Kidney (tissue), 13 donors: ENCODE measurements at regions not wholly inside any gene's neighbourhood (a gene's known extent, or its start where the extent isn't known, plus 50 kb on each side); places are given as distances from the start of the nearest gene placed in this dataset.
"Not testable (repeated sequence)": the region's sequence is repeated elsewhere in the genome, so short reads cannot be mapped to it uniquely, and the experiment has no call there.

Experiments
- DNase-seq, 5 donors: peaks; one replicate each; pipeline ENCODE4 v3.0.0-alpha.2; 2013 to 2020
- FAIRE-seq: peaks from 2 replicates; lab custom pipeline; 2012; peaks lifted over from hg19 to GRCh38; lab: Jason Lieb, UNC
- H3K27ac ChIP-seq, 2 donors: one replicate each; pipeline ENCODE4 v1.7.0; 2013; ENCODE audit warnings: low read depth in 2 of 2, low read length in 2 of 2, inconsistent platforms in 1 of 2
- H3K27me3 ChIP-seq: one replicate; pipeline ENCODE4 v1.7.1; 2013; ENCODE audit warnings: low read length, inconsistent platforms; ENCODE audit not compliant: control insufficient read depth, insufficient read depth
- H3K36me3 ChIP-seq, 3 donors: one replicate each; pipeline versions ENCODE4 v1.7.0 to v1.7.1; 2013; ENCODE audit warnings: low read length in 3 of 3, control low read depth in 1 of 3, inconsistent platforms in 1 of 3; ENCODE audit not compliant: insufficient read depth in 3 of 3, control insufficient read depth in 2 of 3
- H3K4me1 ChIP-seq, 3 donors: one replicate each; pipeline versions ENCODE4 v1.7.0 to v1.7.1; 2013; ENCODE audit warnings: low read length in 3 of 3, inconsistent platforms in 1 of 3, low read depth in 1 of 3; ENCODE audit not compliant: control insufficient read depth in 2 of 3, insufficient read depth in 2 of 3
- H3K4me3 ChIP-seq, 3 donors: one replicate each; pipeline versions ENCODE4 v1.7.0 to v1.8.1; 2013; ENCODE audit warnings: low read length in 3 of 3, control low read depth in 1 of 3, inconsistent platforms in 1 of 3
- H3K9ac ChIP-seq, 3 donors: one replicate each; pipeline versions ENCODE4 v1.7.0 to v1.7.1; 2013; ENCODE audit warnings: low read length in 3 of 3, control low read depth in 1 of 3, inconsistent platforms in 1 of 3
- H3K9me3 ChIP-seq, 3 donors: one replicate each; pipeline versions ENCODE4 v1.7.0 to v1.7.1; 2013; ENCODE audit warnings: low read length in 3 of 3, control low read depth in 1 of 3, inconsistent platforms in 1 of 3; ENCODE audit not compliant: control insufficient read depth in 2 of 3, insufficient read depth in 1 of 3
- intact Hi-C: fragments of 100-400 bp; cut with DNase I; formaldehyde crosslinking; loops from one replicate; pipeline ENCODE4 v1.11.1; 2022
- TF ChIP-seq, protein P1 (sequence below): IDR thresholded peaks from 3 replicates; pipeline ENCODE4 v1.5.1; 2012; ENCODE audit warnings: mild to moderate bottlenecking, moderate library complexity, borderline replicate concordance; ENCODE audit not compliant: insufficient read depth; ENCODE audit errors: extremely low read depth
- donor health status: control.
- donor health status: control.
- donor health status: control.
- donor health status: control.
- donor health status: control.
- donor health status: DM: yes; HTN: yes; CAD: no.
- donor health status: Normal renal cell carcinoma (clear cell type).

DNA sequence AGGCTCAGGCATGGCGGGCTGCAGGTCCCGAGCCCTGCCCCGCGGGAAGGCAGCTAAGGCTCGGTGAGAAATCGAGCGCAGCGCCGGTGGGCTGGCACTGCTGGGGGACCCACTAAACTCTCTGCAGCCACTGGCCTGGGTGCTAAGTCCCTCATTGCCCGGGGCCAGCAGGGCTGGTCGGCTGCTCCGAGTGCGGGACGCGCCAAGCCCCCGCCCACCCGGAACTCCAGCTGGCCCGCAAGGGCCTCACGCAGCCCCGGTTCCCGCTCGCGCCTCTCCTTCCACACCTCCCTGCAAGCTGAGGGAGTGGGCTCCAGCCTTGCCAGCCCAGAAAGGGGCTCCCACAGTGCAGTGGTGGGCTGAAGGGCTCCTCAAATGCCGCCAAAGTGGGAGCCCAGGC, 321.4 kb upstream of the KCND2 start:
- H3K27ac ChIP-seq, H3K4me1 ChIP-seq, H3K27me3 ChIP-seq, H3K9ac ChIP-seq, intact Hi-C loops, H3K4me3 ChIP-seq, H3K9me3 ChIP-seq, H3K36me3 ChIP-seq, FAIRE-seq: not testable (repeated sequence)
- DNase-seq, result peak in 1 of 5 donors; percentile 65

GRCh38 chr7:119957335-119957734, 315.6 kb upstream of the KCND2 start:
- DNase-seq, result no peak
- no peak for FAIRE-seq
- intact Hi-C loops, result no loop called here
- TF ChIP-seq, protein P1, sequence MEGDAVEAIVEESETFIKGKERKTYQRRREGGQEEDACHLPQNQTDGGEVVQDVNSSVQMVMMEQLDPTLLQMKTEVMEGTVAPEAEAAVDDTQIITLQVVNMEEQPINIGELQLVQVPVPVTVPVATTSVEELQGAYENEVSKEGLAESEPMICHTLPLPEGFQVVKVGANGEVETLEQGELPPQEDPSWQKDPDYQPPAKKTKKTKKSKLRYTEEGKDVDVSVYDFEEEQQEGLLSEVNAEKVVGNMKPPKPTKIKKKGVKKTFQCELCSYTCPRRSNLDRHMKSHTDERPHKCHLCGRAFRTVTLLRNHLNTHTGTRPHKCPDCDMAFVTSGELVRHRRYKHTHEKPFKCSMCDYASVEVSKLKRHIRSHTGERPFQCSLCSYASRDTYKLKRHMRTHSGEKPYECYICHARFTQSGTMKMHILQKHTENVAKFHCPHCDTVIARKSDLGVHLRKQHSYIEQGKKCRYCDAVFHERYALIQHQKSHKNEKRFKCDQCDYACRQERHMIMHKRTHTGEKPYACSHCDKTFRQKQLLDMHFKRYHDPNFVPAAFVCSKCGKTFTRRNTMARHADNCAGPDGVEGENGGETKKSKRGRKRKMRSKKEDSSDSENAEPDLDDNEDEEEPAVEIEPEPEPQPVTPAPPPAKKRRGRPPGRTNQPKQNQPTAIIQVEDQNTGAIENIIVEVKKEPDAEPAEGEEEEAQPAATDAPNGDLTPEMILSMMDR, result no peak
- no peaks in the 10 kb centered on the region for H3K9me3 ChIP-seq
- no peak overlapping the region for H3K9ac ChIP-seq
- no peaks in the 10 kb centered on the region for H3K27me3 ChIP-seq
- no peak overlapping the region for H3K27ac ChIP-seq
- H3K4me1 ChIP-seq, result no peaks in the 10 kb centered on the region
- H3K4me3 ChIP-seq, result no peak overlapping the region
- H3K36me3 ChIP-seq, result no peaks in the 10 kb centered on the region

GRCh38 chr7:119959811-119960210, 313.2 kb upstream of the KCND2 start:
- no peak for DNase-seq

DNA sequence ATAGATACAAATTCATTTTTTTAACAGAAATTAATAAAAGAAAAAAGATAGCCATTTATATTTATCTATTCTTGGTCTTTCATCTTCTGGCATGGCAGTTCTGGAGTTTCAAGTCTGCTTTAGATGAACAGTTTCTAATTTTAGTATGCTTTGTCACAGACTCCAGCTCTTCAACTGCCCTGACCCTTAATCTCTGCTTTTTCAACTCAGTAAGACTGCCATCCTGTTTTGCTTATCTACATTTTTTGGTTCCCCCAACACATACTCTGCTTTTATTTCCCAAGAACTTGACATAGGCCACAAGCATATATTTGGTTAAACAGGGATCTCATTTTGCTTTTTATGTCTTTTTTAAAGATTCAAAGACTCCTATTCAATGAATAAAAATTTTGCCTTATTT, 309.3 kb upstream of the KCND2 start:
- FAIRE-seq (no peak), DNase-seq (no peak)
- H3K9me3 ChIP-seq, result no peaks in the 10 kb centered on the region
- no peak overlapping the region for H3K27ac ChIP-seq
- H3K4me3 ChIP-seq, result no peak overlapping the region
- TF ChIP-seq, protein P1, result no peak
- intact Hi-C loops, result no loop called here
- no peaks in the 10 kb centered on the region for H3K4me1 ChIP-seq
- H3K9ac ChIP-seq, result no peak overlapping the region
- H3K27me3 ChIP-seq, result no peaks in the 10 kb centered on the region
- no peaks in the 10 kb centered on the region for H3K36me3 ChIP-seq

More at GRCh38 chr7:119959811-119960210, 313.2 kb upstream of the KCND2 start:
- H3K9me3 ChIP-seq, result no peaks in the 10 kb centered on the region
- no peak overlapping the region for H3K4me3 ChIP-seq
- no peak overlapping the region for H3K9ac ChIP-seq
- TF ChIP-seq, protein P1, result no peak
- H3K27me3 ChIP-seq, result no peaks in the 10 kb centered on the region
- no peak overlapping the region for H3K27ac ChIP-seq
- intact Hi-C loops, result no loop called here
- H3K36me3 ChIP-seq, result no peaks in the 10 kb centered on the region
- no peak for FAIRE-seq
- no peaks in the 10 kb centered on the region for H3K4me1 ChIP-seq
